ENCODE measurements at regions not wholly inside any gene's neighbourhood (a gene's known extent, or its start where the extent isn't known, plus 50 kb on each side); places are given as distances from the start of the nearest gene placed in this dataset.
A peak's percentile ranks its signal among the peaks of the same experiment; 100 is the strongest.

- DNase-seq = no peak
- H3K4me3 ChIP-seq = no peak overlapping the region
- no peak overlapping the region for H3K27ac ChIP-seq
- H3K4me1 ChIP-seq = no peaks in the 10 kb centered on the region
- no peaks in the 10 kb centered on the region for H3K9me3 ChIP-seq
- no peaks in the 10 kb centered on the region for H3K27me3 ChIP-seq
- no peaks in the 10 kb centered on the region for H3K36me3 ChIP-seq (replicated peaks in 1 of 2; ENCODE audit: insufficient read depth in 1 of 2, low read depth in 2 of 2)
- intact Hi-C loops (cut with DNase I) = loop anchor here (10.0 kb wide), 1 partner anchor 449 kb away; no protein-coding TSS in a partner anchor
- 80% methylated on average over 9 of the region's 9 CpGs for WGBS, 2 donors
- no peak for TF ChIP-seq CTCF (IDR thresholded peaks at IDR 0.05)
- no peak for TF ChIP-seq POLR2A (IDR thresholded peaks at IDR 0.05)
- no peak for ATAC-seq
Measured at GRCh38 chr1:89453123-89453972, 71.3 kb upstream of the LRRC8B start.

GRCh38 chr1:89454845-89455521 lies 69.6 kb upstream of the LRRC8B start:
- peak; percentile 43 to 74 (median 65) for TF ChIP-seq CTCF (IDR thresholded peaks at IDR 0.05)
- no peak for TF ChIP-seq POLR2A (IDR thresholded peaks at IDR 0.05)
- no peaks in the 10 kb centered on the region for H3K27me3 ChIP-seq
- WGBS, 2 donors = 16 to 28% methylated on average over 7 of the region's 7 CpGs
- no peak overlapping the region for H3K27ac ChIP-seq
- H3K4me3 ChIP-seq = no peak overlapping the region
- ATAC-seq (peak; percentile 65), DNase-seq (peak; percentile 31 to 54 (median 42))
- H3K4me1 ChIP-seq = no peaks in the 10 kb centered on the region
- no peaks in the 10 kb centered on the region for H3K9me3 ChIP-seq
- no peaks in the 10 kb centered on the region for H3K36me3 ChIP-seq (replicated peaks in 1 of 2; ENCODE audit: insufficient read depth in 1 of 2, low read depth in 2 of 2)
- intact Hi-C loops (cut with DNase I) = loop anchor here (10.0 kb wide), 1 partner anchor 450 kb away; no protein-coding TSS in a partner anchor

- Histone ChIP-seq H3K36me3 (replicated peaks in 1 of 2; ENCODE audit: insufficient read depth in 1 of 2, low read depth in 2 of 2) (no peaks in the 10 kb centered on the region), H3K27ac (no peak overlapping the region), H3K4me1 (no peaks in the 10 kb centered on the region), H3K27me3 (no peaks in the 10 kb centered on the region), H3K4me3 (no peak overlapping the region), H3K9me3 (no peaks in the 10 kb centered on the region)
- intact Hi-C loops (cut with DNase I) = loop anchor here (10.0 kb wide), 1 partner anchor 452 kb away; no protein-coding TSS in a partner anchor
- WGBS, 2 donors = 81 to 84% methylated on average over 1 of the region's 1 CpG
- no peak for ATAC-seq
- TF ChIP-seq CTCF (IDR thresholded peaks at IDR 0.05) (no peak), POLR2A (IDR thresholded peaks at IDR 0.05) (no peak)
- DNase-seq = no peak
Measured at GRCh38 chr1:89457046-89457445, 67.6 kb upstream of the LRRC8B start.

GRCh38 chr1:89459081-89459480 lies 65.5 kb upstream of the LRRC8B start:
- DNase-seq = no peak
- TF ChIP-seq POLR2A (IDR thresholded peaks at IDR 0.05) (no peak), CTCF (IDR thresholded peaks at IDR 0.05) (no peak)
- H3K9me3 ChIP-seq = no peaks in the 10 kb centered on the region
- H3K36me3 ChIP-seq (replicated peaks in 1 of 2; ENCODE audit: insufficient read depth in 1 of 2, low read depth in 2 of 2) = no peaks in the 10 kb centered on the region
- no peak overlapping the region for H3K4me3 ChIP-seq
- WGBS, 2 donors = 91 to 92% methylated on average over 2 of the region's 2 CpGs
- H3K27me3 ChIP-seq = no peaks in the 10 kb centered on the region
- intact Hi-C loops (cut with DNase I) = loop anchor here (10.0 kb wide), 1 partner anchor 454 kb away; no protein-coding TSS in a partner anchor
- H3K27ac ChIP-seq = no peak overlapping the region
- no peak for ATAC-seq
- H3K4me1 ChIP-seq = no peaks in the 10 kb centered on the region
